ENCODE measurements at regions not wholly inside any gene's neighbourhood (a gene's known extent, or its start where the extent isn't known, plus 50 kb on each side); places are given as distances from the start of the nearest gene placed in this dataset.

DNA sequence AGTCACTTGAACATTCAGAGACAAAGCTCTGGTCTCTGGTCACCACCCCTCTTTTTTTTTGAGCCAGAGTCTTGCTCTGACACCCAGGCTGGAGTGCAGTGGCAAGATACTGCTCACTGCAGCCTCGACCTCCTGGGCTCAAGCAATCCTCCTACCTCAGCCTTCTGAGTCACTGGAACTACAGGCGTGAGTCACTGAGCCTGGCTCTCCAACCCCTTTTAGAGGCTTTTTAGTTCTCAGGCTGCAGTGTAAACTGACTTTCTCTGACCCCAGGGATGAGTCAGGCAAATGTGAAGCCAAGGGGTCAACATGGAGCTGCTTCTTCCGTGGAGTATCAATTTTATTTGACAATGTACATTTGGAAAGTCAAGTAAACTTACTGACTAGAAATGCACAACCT, 229.2 kb downstream of the PTTG2 start:
- DNase-seq = no peak

DNA sequence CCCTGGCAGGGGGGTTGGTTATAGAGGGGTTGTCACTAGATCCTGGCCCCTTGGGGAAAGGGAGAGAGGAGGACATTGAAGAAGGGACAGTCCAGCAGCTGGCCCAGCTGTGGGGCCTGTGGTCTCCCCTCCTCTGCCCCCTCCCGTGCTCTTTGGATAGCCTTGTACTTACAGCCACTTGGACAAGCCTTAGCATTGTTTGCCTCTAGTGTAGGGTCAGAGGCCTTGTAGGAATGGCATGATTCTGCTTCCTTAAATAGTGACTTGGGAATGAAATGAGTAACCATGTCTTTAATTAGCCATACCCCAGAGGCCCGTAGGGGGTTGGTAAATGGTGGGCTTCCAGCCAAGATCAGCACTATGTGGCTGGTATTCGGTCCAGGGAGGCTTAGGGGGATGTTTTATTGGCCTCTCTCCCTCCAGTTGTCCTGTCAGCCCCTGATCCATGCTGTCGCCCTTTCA, 230.6 kb downstream of the PTTG2 start:
- no peak for DNase-seq

DNA sequence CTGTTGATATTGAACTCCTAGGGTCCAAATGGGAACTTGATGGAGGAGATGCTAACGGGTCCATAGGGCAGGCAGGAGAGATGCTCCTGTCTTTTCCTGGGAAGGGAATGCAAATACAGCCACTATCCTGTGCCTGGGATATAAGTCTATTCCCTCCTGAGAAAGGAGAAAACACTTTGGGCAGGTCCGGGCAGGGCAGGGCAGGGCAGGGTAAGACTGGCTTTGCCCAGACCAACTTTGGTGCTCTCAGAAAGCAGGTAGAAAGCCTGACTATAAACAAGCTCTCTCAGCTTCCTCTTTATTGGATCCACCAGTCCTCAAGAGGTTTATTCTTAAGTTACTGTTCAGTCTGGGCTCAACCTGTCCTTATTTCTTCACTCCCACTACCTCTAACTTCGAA, 232.3 kb downstream of the PTTG2 start:
- no peak for DNase-seq

DNA sequence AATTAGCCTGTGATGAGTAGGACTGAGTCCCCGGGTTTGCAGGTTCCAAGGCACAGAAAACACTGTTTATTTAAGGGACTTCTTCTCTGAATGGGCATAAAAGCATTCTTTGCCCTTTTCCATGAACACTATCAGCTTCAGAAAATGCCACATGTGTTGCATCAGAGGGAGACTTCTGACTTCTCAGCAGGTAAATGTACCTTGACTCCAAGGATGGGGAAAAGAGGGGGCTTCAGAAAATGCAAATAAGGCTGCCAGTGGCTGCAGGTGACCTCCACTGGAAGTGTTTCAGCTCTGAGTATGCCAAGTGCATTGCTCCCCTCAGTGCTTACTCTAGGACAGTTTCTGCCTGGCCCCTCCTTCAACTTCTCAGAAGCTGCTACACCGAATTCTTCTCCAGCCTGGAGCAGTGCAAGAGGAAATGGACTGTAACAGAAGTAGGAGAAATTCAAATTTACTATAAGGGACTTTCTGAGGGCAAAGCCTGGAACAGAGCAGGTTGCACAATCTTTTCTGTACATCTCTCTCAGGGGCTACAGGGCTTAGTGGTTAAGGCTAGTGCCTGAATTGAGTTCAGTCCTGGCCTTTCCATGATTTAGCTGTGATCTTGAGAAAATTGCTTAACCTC, 233.2 kb downstream of the PTTG2 start:
- peak; percentile 20 for DNase-seq

DNA sequence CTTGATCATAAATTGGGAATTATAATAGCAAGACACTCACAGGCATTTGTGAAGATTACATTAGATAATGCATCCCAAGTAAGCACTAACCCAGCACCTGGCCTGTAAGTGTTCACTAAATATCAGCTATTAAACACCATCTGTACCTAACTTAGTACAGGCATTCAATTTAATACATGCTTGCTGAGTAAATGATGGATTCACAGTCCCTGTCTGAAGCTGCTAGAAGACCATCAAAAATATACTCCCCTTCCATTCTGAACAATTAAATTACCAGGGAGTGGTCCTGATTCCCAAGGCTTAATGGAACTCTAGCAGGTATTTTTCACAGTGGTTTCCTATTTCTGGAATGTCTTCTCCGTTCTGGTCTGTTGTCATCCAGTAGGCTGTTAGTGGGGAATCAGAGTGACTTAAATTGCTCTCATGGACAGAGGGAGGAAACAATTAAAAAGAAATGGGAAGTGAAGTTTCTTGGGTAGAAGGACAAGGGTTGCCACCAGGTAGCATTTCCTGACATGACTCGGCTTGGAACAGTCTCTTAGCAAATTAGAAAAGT, 233.9 kb downstream of the PTTG2 start:
- DNase-seq = no peak

DNA sequence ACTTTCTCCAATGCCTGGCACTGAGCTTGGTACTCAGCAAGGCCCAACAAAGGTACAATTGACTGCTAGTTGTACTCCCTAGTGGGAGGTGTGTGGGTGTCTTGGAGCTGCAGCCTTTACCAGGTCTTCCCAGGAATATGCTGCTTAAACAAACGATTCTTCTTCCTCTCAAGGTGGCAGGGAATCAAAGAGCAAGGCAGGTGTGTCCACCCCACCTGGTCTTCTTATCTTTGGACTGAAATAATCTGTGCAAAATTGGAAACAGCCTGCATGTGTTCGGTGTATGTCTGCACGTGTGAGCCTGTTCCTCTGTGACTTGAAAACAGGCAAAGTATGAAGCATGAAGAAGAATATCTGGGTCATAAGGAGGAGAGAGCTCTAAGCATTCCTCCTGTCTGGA, 235.3 kb downstream of the PTTG2 start:
- DNase-seq = no peak

DNA sequence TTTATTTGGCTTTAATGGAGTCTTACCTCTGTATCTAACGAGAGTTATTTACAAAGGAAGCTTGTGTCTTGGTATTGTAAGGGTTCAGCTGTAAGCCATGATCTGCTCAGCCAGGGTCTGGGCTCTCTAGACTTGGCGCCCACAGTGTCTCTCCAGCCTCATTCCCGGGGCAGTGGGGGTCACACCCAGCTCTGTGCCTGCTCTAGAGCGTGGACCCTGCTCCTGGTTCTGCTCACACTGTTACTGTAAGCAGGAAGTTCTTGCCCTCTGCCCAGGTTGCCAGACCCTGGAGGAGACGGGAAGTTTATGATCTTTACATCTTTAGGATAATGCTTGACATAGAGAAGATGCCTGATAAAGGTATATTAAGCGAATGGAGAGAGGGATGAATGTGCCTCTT, 235.7 kb downstream of the PTTG2 start:
- DNase-seq = no peak

GRCh38 chr4:38202242-38202641, 242.0 kb downstream of the PTTG2 start:
- DNase-seq = no peak

DNA sequence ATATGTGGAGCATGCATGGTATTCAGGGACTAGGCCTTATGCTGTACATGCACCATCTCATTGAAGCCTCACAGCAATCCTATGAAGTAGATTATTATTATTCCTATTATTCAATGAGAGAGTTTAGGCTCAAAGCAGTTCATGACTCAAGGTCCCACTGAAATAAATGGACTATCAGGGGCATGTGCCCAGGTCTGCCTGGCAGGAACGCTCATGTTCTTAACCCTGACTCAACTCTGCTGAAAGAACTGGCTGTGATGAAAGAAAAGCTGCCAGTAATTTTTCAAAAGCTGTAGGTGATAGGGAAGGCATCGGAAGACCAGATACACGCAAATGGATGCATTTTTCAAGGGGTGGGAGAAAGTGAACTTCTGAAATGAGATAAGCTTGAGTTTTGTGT, 243.4 kb downstream of the PTTG2 start:
- no peak for DNase-seq

- no peak for DNase-seq
Measured at GRCh38 chr4:38204339-38205035, 244.3 kb downstream of the PTTG2 start.

DNA sequence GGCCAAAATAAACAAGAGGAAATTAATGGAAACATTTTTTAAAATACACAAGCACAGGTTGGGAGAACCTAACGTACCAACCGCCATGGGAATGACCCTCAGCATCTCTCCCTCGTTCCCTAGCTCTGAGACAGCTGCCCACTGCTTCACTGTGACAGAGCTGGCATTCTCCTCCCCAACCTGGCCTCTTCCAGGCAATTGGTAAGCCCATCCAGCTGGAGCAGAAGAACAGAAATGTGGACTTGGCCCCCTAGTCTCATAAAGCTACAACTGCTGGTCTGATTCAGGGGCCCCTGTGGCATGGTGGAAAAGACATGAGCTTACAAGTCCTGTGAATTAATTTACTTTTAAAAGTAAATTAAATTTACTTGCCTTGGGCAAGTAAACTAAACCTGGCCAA, 245.1 kb downstream of the PTTG2 start:
- DNase-seq = no peak

GRCh38 chr4:38207110-38207457, 246.9 kb downstream of the PTTG2 start:
- DNase-seq = no peak

GRCh38 chr4:38209654-38210053, 249.5 kb downstream of the PTTG2 start:
- no peak for DNase-seq

- no peak for DNase-seq
Measured at GRCh38 chr4:38210396-38211114, 250.4 kb downstream of the PTTG2 start.

DNA sequence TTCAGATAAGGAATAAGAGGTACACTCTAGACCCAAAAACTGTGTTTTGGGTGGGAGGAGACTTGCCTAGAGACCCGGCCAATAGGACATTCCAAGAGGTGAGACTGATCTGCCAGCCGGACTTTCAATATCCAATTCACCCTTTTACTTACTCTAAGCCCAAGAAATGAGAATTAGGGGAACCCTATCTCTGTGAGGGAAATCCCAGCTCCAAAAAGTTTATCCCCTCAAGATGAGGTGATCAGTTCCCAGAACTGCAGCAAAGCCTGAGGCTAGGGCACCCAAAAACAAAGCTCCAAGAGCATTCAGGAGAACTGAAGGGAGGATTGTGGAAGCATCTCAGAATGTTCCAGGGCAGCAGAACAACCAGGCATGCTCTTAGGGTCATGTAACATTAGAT, 251.7 kb downstream of the PTTG2 start:
- no peak for DNase-seq

- DNase-seq = peak; percentile 14
Measured at GRCh38 chr4:38213083-38213805, 253.0 kb downstream of the PTTG2 start.

DNA sequence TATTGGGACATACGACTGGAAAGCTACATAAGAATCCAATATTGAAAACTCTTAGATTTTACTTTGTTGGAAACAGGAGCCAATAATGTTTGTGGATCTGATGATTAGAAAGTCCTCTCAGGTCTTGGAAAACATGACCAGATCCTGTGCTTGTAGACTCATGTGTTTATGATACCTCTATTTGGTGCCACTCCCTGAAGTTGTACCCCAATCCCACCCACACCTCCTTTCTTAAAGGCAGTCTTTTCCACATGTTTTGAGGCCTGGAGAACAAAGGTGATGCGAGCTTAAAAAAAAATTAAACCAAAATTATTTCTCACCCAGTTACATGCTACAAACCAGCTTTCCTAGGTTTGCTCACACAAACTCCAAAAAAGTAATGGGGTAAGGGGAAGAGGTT, 262.7 kb downstream of the PTTG2 start:
- no peak for DNase-seq

GRCh38 chr4:38223306-38223705, 263.1 kb downstream of the PTTG2 start:
- DNase-seq = no peak

GRCh38 chr4:38223782-38224236, 263.6 kb downstream of the PTTG2 start:
- no peak for DNase-seq

GRCh38 chr4:38224850-38225249, 264.7 kb downstream of the PTTG2 start:
- DNase-seq = no peak

DNA sequence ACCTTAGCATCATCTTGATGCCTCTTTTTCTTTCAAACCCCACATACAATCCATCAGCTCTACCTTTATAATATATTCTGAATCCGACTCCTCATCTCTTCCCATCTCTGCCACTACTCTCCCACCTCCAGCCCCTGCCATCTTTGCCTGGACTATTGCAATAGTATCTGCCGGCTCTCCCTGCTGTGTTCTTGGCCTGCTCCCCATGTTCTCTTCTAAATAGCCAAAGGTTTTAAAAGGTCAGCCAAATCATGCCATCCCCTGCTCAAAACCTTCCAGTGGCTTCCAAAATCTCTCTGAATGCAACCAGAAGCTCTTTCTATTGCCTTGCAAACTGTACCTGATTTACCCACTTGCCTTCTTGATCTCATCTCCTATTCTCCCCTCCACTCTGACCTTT, 266.0 kb downstream of the PTTG2 start:
- no peak for DNase-seq

GRCh38 chr4:38230121-38230801, 270.1 kb downstream of the PTTG2 start:
- DNase-seq = no peak

Data from OCI-M1 (cell line).